Fibroblast of the aortic adventitia (primary cell): ENCODE measurements at regions not wholly inside any gene's neighbourhood (a gene's known extent, or its start where the extent isn't known, plus 50 kb on each side); places are given as distances from the start of the nearest gene placed in this dataset.
A peak's percentile ranks its signal among the peaks of the same experiment; 100 is the strongest.

Source experiments
- DNase-seq: peaks from one replicate; pipeline ENCODE4 v3.0.0-alpha.2; 2010; ENCODE audit warnings: low read depth
- H3K4me3 ChIP-seq: 2 replicates; pipeline ENCODE4 v1.5.1; 2011; ENCODE audit warnings: low read depth, mild to moderate bottlenecking, control low read depth, low read length, moderate library complexity
- TF ChIP-seq, protein P1 (sequence below): IDR thresholded peaks from 2 replicates; pipeline ENCODE4 v1.5.1; 2011; ENCODE audit warnings: mild to moderate bottlenecking, low read length, control low read depth, inconsistent platforms; ENCODE audit not compliant: insufficient read depth

DNA sequence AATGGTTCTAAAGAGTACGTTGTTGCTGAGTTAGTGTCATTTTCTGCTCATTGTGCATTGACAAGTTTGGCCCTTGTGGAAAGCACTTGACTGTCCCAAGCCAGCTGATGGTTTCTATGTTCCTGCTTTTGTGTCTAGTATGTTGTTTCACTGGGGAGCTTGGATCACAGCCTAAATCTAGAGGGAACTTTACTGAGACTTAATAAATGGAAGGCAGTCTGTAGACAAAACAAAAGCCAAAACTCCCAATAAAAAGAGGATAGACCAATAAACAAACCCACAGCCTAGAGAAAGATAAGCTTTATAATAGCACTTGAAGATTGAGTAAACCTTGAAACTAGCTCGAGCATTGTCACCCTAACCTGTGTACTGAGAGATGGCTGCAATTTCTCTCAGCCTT lies 196.8 kb downstream of the ADRA2A start:
- TF ChIP-seq, protein P1, sequence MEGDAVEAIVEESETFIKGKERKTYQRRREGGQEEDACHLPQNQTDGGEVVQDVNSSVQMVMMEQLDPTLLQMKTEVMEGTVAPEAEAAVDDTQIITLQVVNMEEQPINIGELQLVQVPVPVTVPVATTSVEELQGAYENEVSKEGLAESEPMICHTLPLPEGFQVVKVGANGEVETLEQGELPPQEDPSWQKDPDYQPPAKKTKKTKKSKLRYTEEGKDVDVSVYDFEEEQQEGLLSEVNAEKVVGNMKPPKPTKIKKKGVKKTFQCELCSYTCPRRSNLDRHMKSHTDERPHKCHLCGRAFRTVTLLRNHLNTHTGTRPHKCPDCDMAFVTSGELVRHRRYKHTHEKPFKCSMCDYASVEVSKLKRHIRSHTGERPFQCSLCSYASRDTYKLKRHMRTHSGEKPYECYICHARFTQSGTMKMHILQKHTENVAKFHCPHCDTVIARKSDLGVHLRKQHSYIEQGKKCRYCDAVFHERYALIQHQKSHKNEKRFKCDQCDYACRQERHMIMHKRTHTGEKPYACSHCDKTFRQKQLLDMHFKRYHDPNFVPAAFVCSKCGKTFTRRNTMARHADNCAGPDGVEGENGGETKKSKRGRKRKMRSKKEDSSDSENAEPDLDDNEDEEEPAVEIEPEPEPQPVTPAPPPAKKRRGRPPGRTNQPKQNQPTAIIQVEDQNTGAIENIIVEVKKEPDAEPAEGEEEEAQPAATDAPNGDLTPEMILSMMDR: no peak
- no peak for DNase-seq
- H3K4me3 ChIP-seq: no peak overlapping the region

DNA sequence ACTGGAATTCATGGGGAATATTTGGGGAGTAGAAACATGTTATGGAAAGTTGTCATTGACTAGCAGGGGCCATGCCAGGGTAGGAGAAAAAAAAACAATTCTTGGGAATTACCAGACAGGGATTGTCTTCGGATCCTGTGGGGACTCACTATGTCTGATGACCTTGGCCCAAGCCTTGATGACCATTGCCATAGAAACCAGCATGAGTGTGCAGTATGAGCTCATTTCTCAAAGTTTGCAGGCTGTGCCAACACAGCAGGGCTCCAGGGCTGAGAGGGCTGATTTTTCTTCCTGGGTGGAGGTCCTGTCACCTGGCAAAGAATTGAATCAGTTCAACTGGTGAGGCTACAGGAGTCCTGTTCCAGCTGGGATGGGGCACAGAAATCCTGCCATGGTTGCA lies 198.3 kb downstream of the ADRA2A start:
- DNase-seq: no peak
- TF ChIP-seq, protein P1: no peak
- H3K4me3 ChIP-seq: no peak overlapping the region

DNA sequence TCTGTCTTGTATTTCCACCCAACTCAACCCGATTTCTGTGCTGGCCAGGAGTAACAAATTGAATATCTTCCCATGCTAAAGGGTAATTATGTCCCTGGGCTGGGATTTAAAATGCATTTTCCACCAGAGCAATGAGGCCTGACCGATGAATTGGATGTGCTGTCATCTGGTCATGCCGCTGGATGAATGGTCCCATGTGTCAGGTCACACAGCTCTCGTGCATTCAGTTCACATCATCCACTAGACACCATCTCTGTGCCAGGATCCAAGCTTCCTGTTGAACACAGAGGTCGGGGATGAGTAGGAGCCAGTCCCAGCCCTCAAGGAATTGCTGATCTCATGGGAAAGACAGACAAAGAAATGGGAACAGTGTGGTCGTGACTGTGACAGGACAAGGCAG lies 200.8 kb downstream of the ADRA2A start:
- DNase-seq: no peak
- TF ChIP-seq, protein P1: no peak

DNA sequence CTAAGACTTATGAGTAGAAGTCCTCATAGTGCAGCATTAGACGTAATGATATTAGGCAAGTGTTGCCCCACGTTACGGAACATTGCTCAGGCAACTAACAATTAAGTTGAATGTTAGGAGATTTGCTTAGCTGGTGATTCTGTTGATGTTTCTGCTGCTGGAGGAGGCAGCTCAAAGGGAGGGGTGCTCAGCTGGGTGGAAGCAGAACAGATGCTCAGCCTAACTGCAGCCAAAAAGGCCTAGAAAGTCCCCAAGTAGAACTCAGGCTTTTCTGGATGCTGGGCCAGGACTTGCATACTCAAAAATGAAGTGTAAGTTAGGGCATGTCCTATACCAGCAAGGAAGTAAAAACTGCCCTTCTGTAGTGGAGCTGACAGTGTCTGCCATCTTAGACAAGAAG lies 201.4 kb downstream of the ADRA2A start:
- no peak for DNase-seq
- no peak overlapping the region for H3K4me3 ChIP-seq
- TF ChIP-seq, protein P1: no peak

More for the DNA sequence above, 200.8 kb downstream of the ADRA2A start:
- no peak overlapping the region for H3K4me3 ChIP-seq

DNA sequence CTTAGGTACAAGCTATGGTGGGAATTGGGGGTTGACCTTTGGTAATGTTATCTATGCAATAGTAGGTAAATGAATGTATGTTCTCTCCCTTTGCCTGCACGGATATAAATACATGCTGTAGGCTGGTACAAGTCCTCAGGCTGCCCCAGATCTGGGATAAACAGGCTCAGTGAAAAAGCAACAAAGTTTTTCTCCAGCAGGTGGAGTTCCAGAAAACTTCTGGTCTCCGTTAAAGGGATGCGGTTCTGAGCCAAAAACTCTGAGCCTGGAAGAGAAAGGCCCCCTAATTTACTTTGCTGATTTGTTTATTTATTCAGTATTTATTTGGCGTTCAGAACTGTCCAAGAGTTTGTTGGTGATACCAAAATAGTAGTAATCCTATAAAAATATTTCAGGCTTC lies 204.7 kb downstream of the ADRA2A start:
- peak; percentile 7 for DNase-seq

DNA sequence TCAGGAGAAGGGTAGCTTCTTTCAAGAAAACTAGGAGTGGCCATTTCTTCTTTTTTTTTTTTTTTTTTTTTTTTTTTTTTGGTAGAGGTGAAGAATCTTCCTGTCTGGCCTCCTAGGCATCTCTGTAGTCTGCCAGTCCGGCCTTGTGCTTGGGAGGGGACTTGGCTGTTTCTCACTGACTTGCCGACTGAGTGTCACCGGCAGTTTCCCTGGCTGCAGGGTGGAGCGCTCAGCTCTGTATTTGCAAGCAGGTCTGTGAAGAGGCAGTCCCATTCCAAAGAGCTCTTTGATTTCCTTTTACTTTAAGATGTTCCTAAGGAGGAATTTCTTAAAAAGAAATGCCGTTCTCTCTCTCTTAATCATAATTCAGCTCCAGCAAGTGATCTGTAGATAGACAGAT lies 212.6 kb downstream of the ADRA2A start:
- no peak overlapping the region for H3K4me3 ChIP-seq
- no peak for DNase-seq
- TF ChIP-seq, protein P1: no peak

More for the DNA sequence above, 204.7 kb downstream of the ADRA2A start:
- no peak overlapping the region for H3K4me3 ChIP-seq
- TF ChIP-seq, protein P1: peak; percentile 19

DNA sequence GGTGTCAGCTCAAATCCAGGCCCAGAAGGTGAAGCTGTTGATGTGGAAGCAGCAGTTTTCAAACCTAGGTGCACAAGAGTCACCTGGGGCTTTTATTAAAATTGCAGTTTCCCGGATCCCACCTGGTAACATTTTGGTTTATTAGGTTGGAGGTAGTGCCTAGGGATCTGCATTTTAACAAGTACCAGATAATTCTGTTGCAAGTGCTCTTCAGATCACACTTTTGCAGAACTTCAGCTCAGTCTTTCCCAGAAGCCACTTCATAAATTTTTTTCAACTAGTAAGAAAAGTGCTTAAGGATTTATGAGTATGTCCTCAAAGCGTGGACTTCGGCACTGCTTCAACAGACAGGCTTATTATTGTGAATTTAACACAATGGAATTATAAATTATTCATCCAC lies 213.8 kb downstream of the ADRA2A start:
- no peak for DNase-seq
- H3K4me3 ChIP-seq: no peak overlapping the region
- TF ChIP-seq, protein P1: no peak
